Natural killer cell (primary cell): ENCODE measurements at regions not wholly inside any gene's neighbourhood (a gene's known extent, or its start where the extent isn't known, plus 50 kb on each side); places are given as distances from the start of the nearest gene placed in this dataset.

Experiments used
- ATAC-seq, 3 donors: fragments of 150-1000 bp in 2 of 3; fragments of 200-7000 bp in 1 of 3; cut with Tn5 transposase; 1 replicate in 1 of 3; 2 replicates in 2 of 3; pipeline ENCODE4 v1.10.0; 2021; ENCODE audit warnings: mild to moderate bottlenecking in 2 of 3, moderate library complexity in 2 of 3
- DNase-seq, 2 donors: peaks; one replicate each; pipeline versions ENCODE4 v3.0.0 to v3.0.0-alpha.2; 2013 to 2021; ENCODE audit warnings: mixed read lengths in 1 of 2
- H3K27ac ChIP-seq: one replicate; pipeline ENCODE4 v1.5.1; 2013; ENCODE audit warnings: mild to moderate bottlenecking, low read length
- H3K27me3 ChIP-seq: one replicate; pipeline ENCODE4 v1.6.1; 2013; ENCODE audit warnings: low read length; ENCODE audit not compliant: control insufficient read depth, insufficient read depth
- H3K36me3 ChIP-seq: one replicate; pipeline ENCODE4 v1.6.1; 2013; ENCODE audit warnings: low read length; ENCODE audit not compliant: control insufficient read depth, insufficient read depth
- H3K4me1 ChIP-seq: one replicate; pipeline ENCODE4 v1.6.1; 2013; ENCODE audit warnings: low read length; ENCODE audit not compliant: control insufficient read depth, insufficient read depth
- H3K4me3 ChIP-seq: one replicate; pipeline ENCODE4 v1.5.1; 2013; ENCODE audit warnings: low read length
- H3K9me3 ChIP-seq: one replicate; pipeline ENCODE4 v1.6.1; 2013; ENCODE audit warnings: low read length; ENCODE audit not compliant: control insufficient read depth, insufficient read depth
- H3K27ac Mint-ChIP-seq, 2 donors: one replicate each; pipeline ENCODE4 v1.8.0; 2022; ENCODE audit warnings: mild to moderate bottlenecking in 2 of 2, mixed read lengths in 2 of 2, moderate library complexity in 1 of 2
- H3K27me3 Mint-ChIP-seq, 2 donors: one replicate each; pipeline ENCODE4 v1.8.0; 2022; ENCODE audit warnings: low read depth in 2 of 2, mixed read lengths in 2 of 2
- H3K36me3 Mint-ChIP-seq: one replicate; pipeline ENCODE4 v1.8.0; 2022; ENCODE audit warnings: mixed read lengths
- H3K4me1 Mint-ChIP-seq, 2 donors: one replicate each; pipeline ENCODE4 v1.8.0; 2022; ENCODE audit warnings: mixed read lengths in 2 of 2
- H3K4me3 Mint-ChIP-seq: one replicate; pipeline ENCODE4 v1.8.0; 2022; ENCODE audit warnings: mild to moderate bottlenecking, moderate library complexity, mixed read lengths
- H3K9me3 Mint-ChIP-seq, 2 donors: one replicate each; pipeline ENCODE4 v1.8.0; 2022; ENCODE audit warnings: mixed read lengths in 2 of 2
- CTCF ChIP-seq: fragments of 200-600 bp; IDR thresholded peaks from one replicate; pipeline ENCODE4 v1.8.0; 2022; ENCODE audit warnings: antibody characterized with exemption
- WGBS: methylation state at CpG from one replicate; pipeline ENCODE4 v1.1.7; 2013; ENCODE audit warnings: missing lambda C conversion rate; ENCODE audit not compliant: insufficient coverage; 5-methylcytosine and 5-hydroxymethylcytosine counted together
- intact Hi-C: fragments of 100-400 bp; cut with micrococcal nuclease; formaldehyde crosslinking; loops from one replicate; pipeline ENCODE4 v1.14.2; 2022

GRCh38 chr12:25894759-25895158, 63.7 kb upstream of the RASSF8 start:
- H3K27me3 Mint-ChIP-seq: no peaks in the 10 kb centered on the region
- no peak overlapping the region for H3K4me3 Mint-ChIP-seq
- peaks cover 0 to 2% of the 10 kb centered on the region in 2 donors for H3K9me3 Mint-ChIP-seq
- H3K9me3 ChIP-seq: no peaks in the 10 kb centered on the region
- H3K4me1 Mint-ChIP-seq: no peaks in the 10 kb centered on the region
- no peaks in the 10 kb centered on the region for H3K27me3 ChIP-seq
- DNase-seq: no peak
- no peak overlapping the region for H3K4me3 ChIP-seq
- H3K27ac Mint-ChIP-seq: no peak overlapping the region
- no peak for TF ChIP-seq CTCF
- 82% methylated on average over 3 of the region's 3 CpGs for WGBS
- no peaks in the 10 kb centered on the region for H3K36me3 ChIP-seq
- H3K27ac ChIP-seq: no peak overlapping the region
- H3K36me3 Mint-ChIP-seq: no peaks in the 10 kb centered on the region
- H3K4me1 ChIP-seq: no peaks in the 10 kb centered on the region
- intact Hi-C loops: no loop called here
- ATAC-seq: no peak

- ATAC-seq (no peak), DNase-seq (no peak)
- H3K4me3 ChIP-seq: no peak overlapping the region
- H3K36me3 ChIP-seq: no peaks in the 10 kb centered on the region
- Mint-ChIP-seq H3K36me3 (no peaks in the 10 kb centered on the region), H3K4me1 (no peaks in the 10 kb centered on the region), H3K27ac (no peak overlapping the region), H3K27me3 (no peaks in the 10 kb centered on the region), H3K4me3 (no peak overlapping the region), H3K9me3 (no peaks in the 10 kb centered on the region)
- 15% methylated on average over 2 of the region's 2 CpGs for WGBS
- no peaks in the 10 kb centered on the region for H3K27me3 ChIP-seq
- no peaks in the 10 kb centered on the region for H3K9me3 ChIP-seq
- no peaks in the 10 kb centered on the region for H3K4me1 ChIP-seq
- intact Hi-C loops: no loop called here
- no peak overlapping the region for H3K27ac ChIP-seq
- TF ChIP-seq CTCF: no peak
These were observed 61.5 kb upstream of the RASSF8 start for GRCh38 chr12:25896981-25897380.

GRCh38 chr12:25903603-25904245, 54.8 kb upstream of the RASSF8 start:
- no peaks in the 10 kb centered on the region for H3K9me3 Mint-ChIP-seq
- Histone ChIP-seq H3K27ac (no peak overlapping the region), H3K4me3 (no peak overlapping the region), H3K27me3 (no peaks in the 10 kb centered on the region), H3K9me3 (no peaks in the 10 kb centered on the region), H3K36me3 (no peaks in the 10 kb centered on the region), H3K4me1 (no peaks in the 10 kb centered on the region)
- TF ChIP-seq CTCF: no peak
- H3K27me3 Mint-ChIP-seq: peaks cover 0 to 4% of the 10 kb centered on the region in 2 donors
- DNase-seq (no peak), ATAC-seq (no peak)
- H3K36me3 Mint-ChIP-seq: no peaks in the 10 kb centered on the region
- WGBS: 88% methylated on average over 1 of the region's 2 CpGs
- H3K4me3 Mint-ChIP-seq: no peak overlapping the region
- no peak overlapping the region for H3K27ac Mint-ChIP-seq
- intact Hi-C loops: no loop called here
- no peaks in the 10 kb centered on the region for H3K4me1 Mint-ChIP-seq

GRCh38 chr12:25904442-25904841, 54.0 kb upstream of the RASSF8 start:
- no peaks in the 10 kb centered on the region for H3K27me3 ChIP-seq
- Mint-ChIP-seq H3K27me3 (peaks cover 0 to 4% of the 10 kb centered on the region in 2 donors), H3K4me1 (no peaks in the 10 kb centered on the region), H3K27ac (no peak overlapping the region), H3K4me3 (no peak overlapping the region), H3K9me3 (no peaks in the 10 kb centered on the region), H3K36me3 (no peaks in the 10 kb centered on the region)
- intact Hi-C loops: no loop called here
- H3K4me3 ChIP-seq: no peak overlapping the region
- H3K36me3 ChIP-seq: no peaks in the 10 kb centered on the region
- WGBS: no CpG with 5 or more reads among the region's 1 CpG
- H3K27ac ChIP-seq: no peak overlapping the region
- H3K9me3 ChIP-seq: no peaks in the 10 kb centered on the region
- TF ChIP-seq CTCF: no peak
- DNase-seq: no peak
- H3K4me1 ChIP-seq: no peaks in the 10 kb centered on the region
- ATAC-seq: no peak
